UCSD-AML1 (cell line): ENCODE measurements at regions not wholly inside any gene's neighbourhood (a gene's known extent, or its start where the extent isn't known, plus 50 kb on each side); places are given as distances from the start of the nearest gene placed in this dataset.
A peak's percentile ranks its signal among the peaks of the same experiment; 100 is the strongest.

Experiments
- DNase-seq: peaks from one replicate; lab custom pipeline; 2025; ENCODE audit not compliant: unreplicated experiment; lab: John Stamatoyannopoulos, UW

- no peak for DNase-seq
Measured at GRCh38 chr2:103942199-103942598, 911.7 kb upstream of the POU3F3 start.

GRCh38 chr2:103945083-103945482 lies 908.8 kb upstream of the POU3F3 start:
- DNase-seq = no peak

- DNase-seq = peak; percentile 14
Measured at GRCh38 chr2:103959174-103960128, 894.5 kb upstream of the POU3F3 start.

- DNase-seq = no peak
Measured at GRCh38 chr2:103960129-103960513, 893.8 kb upstream of the POU3F3 start.

- DNase-seq = no peak
Measured at GRCh38 chr2:103960951-103961350, 893.0 kb upstream of the POU3F3 start.

- no peak for DNase-seq
Measured at GRCh38 chr2:103961862-103962261, 892.1 kb upstream of the POU3F3 start.

GRCh38 chr2:103962670-103963069 lies 891.2 kb upstream of the POU3F3 start:
- DNase-seq = no peak

- DNase-seq = no peak
Measured at GRCh38 chr2:103963146-103963725, 890.7 kb upstream of the POU3F3 start.

- no peak for DNase-seq
Measured at GRCh38 chr2:103977241-103977640, 876.7 kb upstream of the POU3F3 start.

GRCh38 chr2:103977668-103978067 lies 876.2 kb upstream of the POU3F3 start:
- DNase-seq = no peak

GRCh38 chr2:103980401-103980800 lies 873.5 kb upstream of the POU3F3 start:
- no peak for DNase-seq

GRCh38 chr2:103982691-103983090 lies 871.2 kb upstream of the POU3F3 start:
- no peak for DNase-seq

- no peak for DNase-seq
Measured at GRCh38 chr2:103986001-103986400, 867.9 kb upstream of the POU3F3 start.

- no peak for DNase-seq
Measured at GRCh38 chr2:103991591-103991990, 862.3 kb upstream of the POU3F3 start.

- DNase-seq = no peak
Measured at GRCh38 chr2:104004821-104005220, 849.1 kb upstream of the POU3F3 start.

- no peak for DNase-seq
Measured at GRCh38 chr2:104016801-104017200, 837.1 kb upstream of the POU3F3 start.

- DNase-seq = no peak
Measured at GRCh38 chr2:104023306-104023705, 830.6 kb upstream of the POU3F3 start.

- DNase-seq = no peak
Measured at GRCh38 chr2:104023765-104024164, 830.1 kb upstream of the POU3F3 start.

- no peak for DNase-seq
Measured at GRCh38 chr2:104025295-104025694, 828.6 kb upstream of the POU3F3 start.

GRCh38 chr2:104026725-104027124 lies 827.2 kb upstream of the POU3F3 start:
- DNase-seq = no peak

- no peak for DNase-seq
Measured at GRCh38 chr2:104027321-104027720, 826.6 kb upstream of the POU3F3 start.

GRCh38 chr2:104028061-104028460 lies 825.9 kb upstream of the POU3F3 start:
- DNase-seq = no peak
